Esophagus squamous epithelium (tissue), 4 donors: ENCODE measurements at regions not wholly inside any gene's neighbourhood (a gene's known extent, or its start where the extent isn't known, plus 50 kb on each side); places are given as distances from the start of the nearest gene placed in this dataset.

Source experiments
- POLR2A ChIP-seq, 4 donors: fragments of 450-650 bp; IDR thresholded peaks; one replicate each; pipeline ENCODE4 v1.6.1; 2017; ENCODE audit warnings: antibody characterized with exemption in 4 of 4, mild to moderate bottlenecking in 4 of 4, moderate library complexity in 3 of 4
- TF ChIP-seq, protein P1 (sequence below), 6 experiments: fragments of 450-650 bp in 4 of 6; fragments of 200-600 bp in 2 of 6; sonication (generic) in 2 of 6; IDR thresholded peaks; one replicate each; pipeline ENCODE4 v1.5.1; 2016 to 2019; ENCODE audit warnings: antibody characterized with exemption in 6 of 6, mild to moderate bottlenecking in 4 of 6, moderate library complexity in 4 of 6

DNA sequence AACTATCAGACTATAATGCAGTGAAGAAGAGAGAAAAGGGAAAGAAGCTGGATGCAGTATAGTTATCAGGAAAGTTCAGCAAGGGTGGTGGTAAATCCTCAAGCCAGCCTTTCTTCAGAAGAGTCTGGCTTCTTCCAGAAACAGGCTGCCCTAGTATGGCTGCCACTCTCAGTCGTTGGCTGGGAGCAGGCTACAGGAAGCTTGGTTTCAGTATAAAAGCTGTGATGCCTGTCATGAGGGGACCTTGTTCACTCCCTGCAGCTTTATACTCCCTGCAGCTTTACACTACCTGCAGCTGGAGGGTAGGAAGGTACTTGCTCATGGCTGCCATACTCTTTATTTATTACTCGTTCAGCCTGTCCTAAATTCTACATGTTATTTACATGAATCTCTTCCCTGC, 63.3 kb upstream of the ARHGAP18 start:
- TF ChIP-seq, protein P1, sequence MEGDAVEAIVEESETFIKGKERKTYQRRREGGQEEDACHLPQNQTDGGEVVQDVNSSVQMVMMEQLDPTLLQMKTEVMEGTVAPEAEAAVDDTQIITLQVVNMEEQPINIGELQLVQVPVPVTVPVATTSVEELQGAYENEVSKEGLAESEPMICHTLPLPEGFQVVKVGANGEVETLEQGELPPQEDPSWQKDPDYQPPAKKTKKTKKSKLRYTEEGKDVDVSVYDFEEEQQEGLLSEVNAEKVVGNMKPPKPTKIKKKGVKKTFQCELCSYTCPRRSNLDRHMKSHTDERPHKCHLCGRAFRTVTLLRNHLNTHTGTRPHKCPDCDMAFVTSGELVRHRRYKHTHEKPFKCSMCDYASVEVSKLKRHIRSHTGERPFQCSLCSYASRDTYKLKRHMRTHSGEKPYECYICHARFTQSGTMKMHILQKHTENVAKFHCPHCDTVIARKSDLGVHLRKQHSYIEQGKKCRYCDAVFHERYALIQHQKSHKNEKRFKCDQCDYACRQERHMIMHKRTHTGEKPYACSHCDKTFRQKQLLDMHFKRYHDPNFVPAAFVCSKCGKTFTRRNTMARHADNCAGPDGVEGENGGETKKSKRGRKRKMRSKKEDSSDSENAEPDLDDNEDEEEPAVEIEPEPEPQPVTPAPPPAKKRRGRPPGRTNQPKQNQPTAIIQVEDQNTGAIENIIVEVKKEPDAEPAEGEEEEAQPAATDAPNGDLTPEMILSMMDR (IDR thresholded peaks at IDR 0.05), result no peak
- TF ChIP-seq POLR2A (IDR thresholded peaks at IDR 0.05), result no peak
